Natural killer cell treated with Interleukin-12 subunit alpha and Interleukin-12 subunit beta and Interleukin-15 and Interleukin-18, amount 100 ng/mL, for 72 hours (primary cell): ENCODE measurements at regions not wholly inside any gene's neighbourhood (a gene's known extent, or its start where the extent isn't known, plus 50 kb on each side); places are given as distances from the start of the nearest gene placed in this dataset.
"Not testable (repeated sequence)": the region's sequence is repeated elsewhere in the genome, so short reads cannot be mapped to it uniquely, and the experiment has no call there.

Source experiments
- ATAC-seq, 2 donors: fragments of 150-1000 bp; cut with Tn5 transposase in 1 of 2; sonication (Bioruptor Pico), chemical (Tn5 transposase) in 1 of 2; 2 replicates each; pipeline ENCODE4 v1.10.0; 2021
- DNase-seq: peaks from one replicate; pipeline ENCODE4 v3.0.0; 2022; ENCODE audit warnings: low spot score
- H3K27ac Mint-ChIP-seq, 2 donors: 1 replicate in 1 of 2; 2 replicates in 1 of 2; pipeline ENCODE4 v1.8.0; 2022; ENCODE audit warnings: mixed read lengths in 2 of 2, mild to moderate bottlenecking in 1 of 2, moderate library complexity in 1 of 2
- H3K27me3 Mint-ChIP-seq, 2 donors: 1 replicate in 1 of 2; 2 replicates in 1 of 2; pipeline ENCODE4 v1.8.0; 2022; ENCODE audit warnings: mixed read lengths in 2 of 2
- H3K36me3 Mint-ChIP-seq: one replicate; pipeline ENCODE4 v1.8.0; 2022; ENCODE audit warnings: mixed read lengths
- H3K4me1 Mint-ChIP-seq, 2 donors: 1 replicate in 1 of 2; 2 replicates in 1 of 2; pipeline ENCODE4 v1.8.0; 2022; ENCODE audit warnings: low read depth in 2 of 2, mixed read lengths in 2 of 2, mild to moderate bottlenecking in 1 of 2
- H3K4me3 Mint-ChIP-seq: one replicate; pipeline ENCODE4 v1.8.0; 2022; ENCODE audit warnings: mixed read lengths
- H3K9me3 Mint-ChIP-seq: 2 replicates; pipeline ENCODE4 v1.8.0; 2022; ENCODE audit warnings: mixed read lengths

GRCh38 chr3:166274351-166275023, 437.3 kb upstream of the BCHE start:
- Mint-ChIP-seq H3K36me3 (peaks cover 4% of the 10 kb centered on the region), H3K27me3 (no peaks in the 10 kb centered on the region), H3K4me3 (no peak overlapping the region), H3K4me1 (no peaks in the 10 kb centered on the region), H3K9me3 (peaks cover 6% of the 10 kb centered on the region), H3K27ac (no peak overlapping the region)
- ATAC-seq (no peak), DNase-seq (no peak)

DNA sequence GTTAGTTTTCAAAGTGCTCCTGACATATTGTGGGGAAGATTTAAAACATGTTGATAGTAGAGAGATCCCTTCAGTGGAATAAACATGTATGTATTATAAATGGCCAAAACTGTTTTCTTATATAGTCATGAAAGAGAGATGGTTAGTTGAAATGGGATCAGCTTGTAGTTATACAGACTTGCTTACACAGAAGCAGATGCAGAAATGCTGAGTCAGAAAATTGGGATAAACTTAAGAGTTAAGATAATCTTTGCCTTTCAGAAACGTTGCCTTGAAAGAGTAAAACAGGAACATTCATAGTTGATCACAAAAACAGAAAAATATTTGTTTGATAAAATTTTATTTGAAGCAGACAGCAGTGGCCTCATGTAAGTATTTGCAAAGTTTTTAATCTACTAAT, 433.2 kb upstream of the BCHE start:
- no peaks in the 10 kb centered on the region for H3K36me3 Mint-ChIP-seq
- ATAC-seq = no peak
- no peak overlapping the region for H3K4me3 Mint-ChIP-seq
- peaks cover 2% of the 10 kb centered on the region for H3K9me3 Mint-ChIP-seq
- H3K27ac Mint-ChIP-seq = no peak overlapping the region
- H3K27me3 Mint-ChIP-seq = no peaks in the 10 kb centered on the region
- no peaks in the 10 kb centered on the region for H3K4me1 Mint-ChIP-seq
- DNase-seq = no peak

GRCh38 chr3:166265153-166265552, 427.9 kb upstream of the BCHE start:
- ATAC-seq (no peak), DNase-seq (no peak)
- Mint-ChIP-seq H3K4me1 (no peaks in the 10 kb centered on the region), H3K27me3 (no peaks in the 10 kb centered on the region), H3K27ac (no peak overlapping the region), H3K4me3 (no peak overlapping the region), H3K36me3 (no peaks in the 10 kb centered on the region), H3K9me3 (peaks cover 6% of the 10 kb centered on the region)

- Mint-ChIP-seq H3K27me3 (no peaks in the 10 kb centered on the region), H3K27ac (no peak overlapping the region), H3K36me3 (no peaks in the 10 kb centered on the region), H3K9me3 (peaks cover 6% of the 10 kb centered on the region), H3K4me1 (no peaks in the 10 kb centered on the region), H3K4me3 (no peak overlapping the region)
- ATAC-seq = no peak
- DNase-seq = no peak
Measured at GRCh38 chr3:166263460-166263859, 426.2 kb upstream of the BCHE start.

- not testable (repeated sequence) for H3K9me3 Mint-ChIP-seq, H3K4me1 Mint-ChIP-seq
Measured at GRCh38 chr3:166258293-166258850, 421.1 kb upstream of the BCHE start.

DNA sequence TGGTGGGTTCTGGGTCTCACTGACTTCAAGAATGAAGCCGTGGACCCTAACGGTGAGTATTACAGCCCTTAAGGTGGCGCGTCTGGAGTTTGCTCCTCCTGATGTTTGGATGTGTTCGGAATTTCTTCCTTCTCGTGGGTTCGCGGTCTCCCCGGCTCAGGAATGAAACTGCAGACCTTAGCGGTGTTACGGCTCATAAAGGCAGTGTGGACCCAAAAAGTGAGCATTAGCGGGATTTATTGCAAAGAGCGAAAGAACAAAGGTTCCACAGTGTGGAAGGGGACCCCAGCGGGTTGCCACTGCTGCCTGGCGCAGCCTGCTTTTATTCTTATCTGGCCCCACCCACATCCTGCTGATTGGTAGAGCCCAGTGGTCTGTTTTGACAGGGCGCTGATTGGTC, 420.5 kb upstream of the BCHE start:
- H3K9me3 Mint-ChIP-seq = peaks cover 10% of the 10 kb centered on the region

More at GRCh38 chr3:166258293-166258850, 421.1 kb upstream of the BCHE start:
- H3K27ac Mint-ChIP-seq, H3K36me3 Mint-ChIP-seq, H3K27me3 Mint-ChIP-seq, ATAC-seq, DNase-seq, H3K4me3 Mint-ChIP-seq: not testable (repeated sequence)

DNA sequence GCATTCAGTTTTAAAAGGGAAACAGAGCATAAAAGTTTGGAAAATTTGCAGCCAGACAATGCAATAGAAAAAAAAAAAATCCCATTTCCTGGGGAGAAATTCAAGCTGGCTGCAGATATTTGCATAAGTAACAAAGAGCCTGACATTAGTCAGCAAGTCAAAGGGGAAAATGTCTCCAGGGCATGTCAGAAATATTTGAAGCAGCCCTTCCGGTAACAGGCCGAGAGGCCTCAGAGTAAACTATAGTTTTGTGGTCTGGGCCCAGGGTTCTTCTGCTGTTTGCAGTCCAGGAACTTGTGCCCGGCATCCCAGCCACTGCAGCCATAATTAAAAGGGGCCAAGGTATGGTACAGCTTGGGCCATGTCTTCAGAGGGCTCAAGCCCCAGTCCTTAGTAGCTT, 411.6 kb upstream of the BCHE start:
- Mint-ChIP-seq H3K27me3 (no peaks in the 10 kb centered on the region), H3K4me1 (no peaks in the 10 kb centered on the region), H3K27ac (no peak overlapping the region), H3K4me3 (no peak overlapping the region), H3K9me3 (peaks cover 12% of the 10 kb centered on the region), H3K36me3 (peaks cover 8% of the 10 kb centered on the region)
- no peak for DNase-seq
- ATAC-seq = no peak

More for the DNA sequence above, 420.5 kb upstream of the BCHE start:
- DNase-seq = no peak
- Mint-ChIP-seq H3K27me3 (no peaks in the 10 kb centered on the region), H3K27ac (no peak overlapping the region), H3K4me3 (no peak overlapping the region), H3K4me1 (no peaks in the 10 kb centered on the region), H3K36me3 (no peaks in the 10 kb centered on the region)
- no peak for ATAC-seq

GRCh38 chr3:166243511-166243910, 406.3 kb upstream of the BCHE start:
- ATAC-seq (no peak), DNase-seq (no peak)
- Mint-ChIP-seq H3K9me3 (peaks cover 8% of the 10 kb centered on the region), H3K27me3 (no peaks in the 10 kb centered on the region), H3K4me3 (no peak overlapping the region), H3K27ac (no peak overlapping the region), H3K36me3 (peaks cover 6% of the 10 kb centered on the region), H3K4me1 (no peaks in the 10 kb centered on the region)

DNA sequence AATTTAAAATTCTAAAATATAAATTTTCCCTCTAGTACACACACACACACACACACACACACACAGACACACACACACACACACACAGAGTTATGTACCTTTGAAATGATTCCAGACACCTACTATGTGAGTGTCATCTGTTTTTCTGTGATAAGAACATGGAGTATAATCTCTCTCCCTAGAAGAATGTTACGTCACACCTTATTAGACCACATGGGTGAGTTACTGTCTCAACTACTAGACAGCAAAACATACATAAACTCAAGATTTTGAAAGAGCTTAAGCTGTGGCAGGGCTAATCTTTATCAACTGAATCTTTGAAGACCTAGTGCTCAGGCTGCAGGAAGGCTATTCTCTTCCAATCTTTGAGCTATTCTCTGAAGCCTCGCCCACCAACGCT, 385.9 kb upstream of the BCHE start:
- DNase-seq (no peak), ATAC-seq (no peak)
- H3K27ac Mint-ChIP-seq = no peak overlapping the region
- H3K36me3 Mint-ChIP-seq = peaks cover 12% of the 10 kb centered on the region
- no peaks in the 10 kb centered on the region for H3K27me3 Mint-ChIP-seq
- H3K4me3 Mint-ChIP-seq = no peak overlapping the region
- H3K9me3 Mint-ChIP-seq = peaks cover 8% of the 10 kb centered on the region
- no peaks in the 10 kb centered on the region for H3K4me1 Mint-ChIP-seq

DNA sequence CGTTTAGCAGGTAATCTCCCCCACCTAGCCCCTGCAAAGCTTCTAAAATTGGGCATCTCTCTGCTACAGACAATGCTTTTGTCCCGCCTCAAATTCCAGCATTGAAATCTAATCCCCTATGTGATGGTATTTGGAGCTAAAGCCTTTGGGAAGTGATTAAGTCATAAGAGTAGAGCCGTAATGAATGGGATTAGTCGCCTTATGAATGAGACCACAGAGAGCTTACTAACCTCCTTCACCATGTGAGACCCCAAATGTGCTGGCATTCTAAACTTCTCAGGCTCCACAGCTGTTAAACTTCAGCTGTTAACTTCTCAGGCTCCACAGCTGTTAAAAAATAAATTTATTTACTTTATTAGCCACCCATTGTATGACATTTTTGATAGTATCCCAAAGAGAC, 374.2 kb upstream of the BCHE start:
- no peaks in the 10 kb centered on the region for H3K36me3 Mint-ChIP-seq
- H3K9me3 Mint-ChIP-seq = peaks cover 11% of the 10 kb centered on the region
- ATAC-seq (no peak), DNase-seq (no peak)
- H3K27me3 Mint-ChIP-seq = no peaks in the 10 kb centered on the region
- H3K4me1 Mint-ChIP-seq = no peaks in the 10 kb centered on the region
- no peak overlapping the region for H3K27ac Mint-ChIP-seq
- H3K4me3 Mint-ChIP-seq = no peak overlapping the region

GRCh38 chr3:166209701-166210100, 372.5 kb upstream of the BCHE start:
- no peak overlapping the region for H3K27ac Mint-ChIP-seq
- DNase-seq = no peak
- no peaks in the 10 kb centered on the region for H3K27me3 Mint-ChIP-seq

DNA sequence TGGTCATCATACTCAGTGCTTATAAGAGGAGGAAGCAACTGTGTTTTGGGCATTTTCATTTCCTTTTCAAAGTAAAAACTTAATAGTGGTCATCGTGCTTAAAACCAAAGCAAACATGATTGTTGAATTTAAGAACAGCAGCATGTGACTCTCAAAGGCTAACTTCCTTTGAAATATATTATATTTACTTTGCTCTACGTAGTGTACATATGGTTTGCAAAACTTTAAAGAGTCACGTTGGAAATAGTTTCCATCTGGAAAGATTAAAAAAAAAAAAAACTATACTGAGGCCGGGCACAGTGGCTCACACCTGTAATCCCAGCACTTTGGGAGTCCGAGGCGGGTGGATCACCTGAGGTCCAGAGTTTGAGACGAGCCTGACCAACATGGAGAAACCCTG, 367.9 kb upstream of the BCHE start:
- no peak overlapping the region for H3K4me3 Mint-ChIP-seq
- peaks cover 16% of the 10 kb centered on the region for H3K9me3 Mint-ChIP-seq
- no peak for DNase-seq
- no peak for ATAC-seq
- no peaks in the 10 kb centered on the region for H3K4me1 Mint-ChIP-seq
- no peak overlapping the region for H3K27ac Mint-ChIP-seq
- peaks cover 6% of the 10 kb centered on the region for H3K36me3 Mint-ChIP-seq
- no peaks in the 10 kb centered on the region for H3K27me3 Mint-ChIP-seq

More at GRCh38 chr3:166209701-166210100, 372.5 kb upstream of the BCHE start:
- H3K4me3 Mint-ChIP-seq = no peak overlapping the region
- peaks cover 10% of the 10 kb centered on the region for H3K9me3 Mint-ChIP-seq
- H3K4me1 Mint-ChIP-seq = no peaks in the 10 kb centered on the region
- no peak for ATAC-seq
- H3K36me3 Mint-ChIP-seq = no peaks in the 10 kb centered on the region

DNA sequence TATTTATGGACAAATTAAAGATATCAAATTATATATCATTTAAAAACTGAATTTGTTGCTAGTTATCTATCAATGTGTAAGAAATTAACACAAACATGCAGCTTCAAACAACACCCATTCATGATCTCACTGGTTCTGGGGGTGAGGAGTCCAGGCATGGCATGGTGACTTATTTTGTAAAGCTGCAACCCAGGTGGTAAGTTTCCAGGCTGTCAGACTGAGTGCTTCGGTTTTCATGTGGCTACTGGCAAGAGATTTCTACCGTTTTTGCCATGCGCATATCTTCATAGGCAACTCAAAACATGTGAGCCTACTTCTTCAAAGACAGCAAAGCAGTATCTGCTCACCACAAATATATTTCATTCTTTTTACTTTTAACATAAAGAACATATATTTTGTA, 364.3 kb upstream of the BCHE start:
- H3K4me1 Mint-ChIP-seq = no peaks in the 10 kb centered on the region
- no peak for DNase-seq
- no peak overlapping the region for H3K27ac Mint-ChIP-seq
- H3K27me3 Mint-ChIP-seq = no peaks in the 10 kb centered on the region
- peaks cover 17% of the 10 kb centered on the region for H3K9me3 Mint-ChIP-seq
- H3K4me3 Mint-ChIP-seq = no peak overlapping the region
- H3K36me3 Mint-ChIP-seq = peaks cover 6% of the 10 kb centered on the region
- no peak for ATAC-seq

DNA sequence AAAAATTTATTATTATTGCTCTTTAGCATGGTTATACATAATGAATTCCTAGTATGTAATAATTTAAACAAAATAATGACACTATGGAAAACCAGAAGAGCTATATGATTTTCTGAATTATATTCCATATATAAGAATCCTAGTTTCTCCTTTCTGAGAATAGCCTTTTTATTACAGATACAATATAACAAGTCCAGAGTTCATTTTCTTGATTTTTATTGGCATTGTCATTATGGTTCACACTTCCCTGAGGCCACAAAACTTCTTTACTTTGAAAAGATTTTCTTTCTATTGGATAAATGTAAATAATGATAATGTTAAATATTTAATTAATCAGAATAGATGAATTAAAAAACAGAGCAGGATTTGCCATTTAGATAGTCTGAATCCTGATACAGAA, 362.3 kb upstream of the BCHE start:
- Mint-ChIP-seq H3K27me3 (no peaks in the 10 kb centered on the region), H3K27ac (no peak overlapping the region), H3K36me3 (peaks cover 6% of the 10 kb centered on the region), H3K4me3 (no peak overlapping the region), H3K9me3 (peaks cover 23% of the 10 kb centered on the region), H3K4me1 (no peaks in the 10 kb centered on the region)
- no peak for ATAC-seq
- DNase-seq = no peak

- peaks cover 15% of the 10 kb centered on the region for H3K9me3 Mint-ChIP-seq
- H3K27ac Mint-ChIP-seq = no peak overlapping the region
- no peak overlapping the region for H3K4me3 Mint-ChIP-seq
- no peaks in the 10 kb centered on the region for H3K27me3 Mint-ChIP-seq
- no peak for ATAC-seq
- no peak for DNase-seq
- no peaks in the 10 kb centered on the region for H3K4me1 Mint-ChIP-seq
- H3K36me3 Mint-ChIP-seq = peaks cover 6% of the 10 kb centered on the region
Measured at GRCh38 chr3:166195808-166196207, 358.6 kb upstream of the BCHE start.
